ENCODE measurements at regions not wholly inside any gene's neighbourhood (a gene's known extent, or its start where the extent isn't known, plus 50 kb on each side); places are given as distances from the start of the nearest gene placed in this dataset.

DNA sequence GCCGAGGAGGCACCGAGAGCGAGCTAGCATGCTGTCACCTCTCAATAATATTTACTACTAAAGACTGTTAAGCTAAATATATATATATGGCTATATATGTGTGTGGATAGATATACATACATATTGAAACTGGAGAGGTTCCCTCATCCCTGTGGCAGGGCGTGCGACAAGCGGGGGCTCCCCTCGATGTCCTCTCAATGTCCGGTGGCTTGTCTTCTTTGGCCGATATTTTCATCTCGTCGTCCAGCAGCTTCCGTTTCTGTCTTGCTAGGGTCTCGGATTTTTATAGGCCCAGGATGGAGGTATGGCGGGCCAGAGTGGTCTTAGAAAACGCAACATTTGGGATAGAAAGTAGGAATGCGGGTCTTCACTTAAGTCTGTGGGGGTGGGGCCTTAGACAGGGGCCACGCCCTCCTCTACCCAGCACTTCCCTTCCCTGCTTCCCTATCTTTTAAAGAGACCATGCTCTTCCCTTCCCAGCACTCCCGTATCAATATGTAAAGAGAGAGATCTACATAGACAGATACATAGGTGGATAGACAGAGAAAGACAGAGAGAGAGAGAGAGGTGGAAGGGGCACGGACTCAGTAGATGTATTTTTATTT lies 866.8 kb downstream of the DSC3 start:
- TF ChIP-seq CTCF (conservative IDR thresholded peaks at IDR 0.05 in 1 of 2, IDR thresholded peaks at IDR 0.05 in 1 of 2; ENCODE audit: extremely low read depth in 1 of 2, insufficient read depth in 1 of 2, low read depth in 1 of 2, low read length in 2 of 2), result no peak
- TF ChIP-seq EZH2 (IDR thresholded peaks at IDR 0.05; ENCODE audit: borderline replicate concordance, low read length), result no peak

Data from mammary epithelial cell (primary cell).